Mucosa of rectum (tissue), 2 donors: ENCODE measurements at regions not wholly inside any gene's neighbourhood (a gene's known extent, or its start where the extent isn't known, plus 50 kb on each side); places are given as distances from the start of the nearest gene placed in this dataset.
"Not testable (repeated sequence)": the region's sequence is repeated elsewhere in the genome, so short reads cannot be mapped to it uniquely, and the experiment has no call there.

Experiments
- H3K27ac ChIP-seq, 2 donors: one replicate each; pipeline ENCODE4 v1.7.0; 2013; ENCODE audit warnings: inconsistent platforms in 2 of 2, low read depth in 2 of 2, low read length in 2 of 2
- H3K27me3 ChIP-seq, 2 donors: one replicate each; pipeline ENCODE4 v1.7.0; 2013; ENCODE audit warnings: low read length in 2 of 2; ENCODE audit not compliant: control insufficient read depth in 2 of 2, insufficient read depth in 2 of 2
- H3K36me3 ChIP-seq, 2 donors: one replicate each; pipeline ENCODE4 v1.7.0; 2013; ENCODE audit warnings: low read length in 2 of 2; ENCODE audit not compliant: control insufficient read depth in 2 of 2, insufficient read depth in 2 of 2
- H3K4me1 ChIP-seq, 2 donors: one replicate each; pipeline ENCODE4 v1.7.0; 2013; ENCODE audit warnings: low read length in 2 of 2, mild to moderate bottlenecking in 1 of 2; ENCODE audit not compliant: control insufficient read depth in 2 of 2, insufficient read depth in 2 of 2
- H3K4me3 ChIP-seq, 2 donors: one replicate each; pipeline ENCODE4 v1.7.0; 2013; ENCODE audit warnings: low read length in 2 of 2
- H3K9ac ChIP-seq, 2 donors: one replicate each; pipeline ENCODE4 v1.7.0; 2013; ENCODE audit warnings: low read length in 2 of 2, low read depth in 1 of 2, mild to moderate bottlenecking in 1 of 2
- H3K9me3 ChIP-seq, 2 donors: one replicate each; pipeline ENCODE4 v1.7.0; 2013; ENCODE audit warnings: low read length in 2 of 2; ENCODE audit not compliant: control insufficient read depth in 2 of 2
- donor health status: healthy.
- donor health status: Normal muscosa, but diverticular disease.

DNA sequence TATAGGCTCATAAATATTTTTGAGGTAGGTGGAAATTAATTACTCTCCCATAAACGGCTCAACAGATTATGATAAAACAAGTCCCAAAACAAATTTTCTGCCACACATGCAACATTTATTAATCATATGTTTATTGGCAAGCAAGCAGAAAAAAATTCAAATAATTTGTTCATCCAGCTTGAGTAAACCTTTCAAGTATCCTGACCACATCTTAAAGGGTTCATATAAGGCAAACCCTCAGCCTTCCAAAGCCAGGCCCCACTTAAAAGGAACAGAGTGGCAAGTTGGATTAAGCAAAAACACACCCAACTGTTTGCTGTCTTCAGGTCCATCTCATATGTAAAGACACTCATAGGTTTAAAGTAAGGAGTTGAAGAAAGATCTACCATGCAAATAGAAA lies 1042.3 kb downstream of the DIPK2A start:
- H3K9ac ChIP-seq = no peak overlapping the region
- no peaks in the 10 kb centered on the region for H3K9me3 ChIP-seq
- H3K27me3 ChIP-seq = no peaks in the 10 kb centered on the region
- no peak overlapping the region for H3K4me3 ChIP-seq
- no peak overlapping the region for H3K27ac ChIP-seq
- no peaks in the 10 kb centered on the region for H3K36me3 ChIP-seq
- H3K4me1 ChIP-seq = no peaks in the 10 kb centered on the region

DNA sequence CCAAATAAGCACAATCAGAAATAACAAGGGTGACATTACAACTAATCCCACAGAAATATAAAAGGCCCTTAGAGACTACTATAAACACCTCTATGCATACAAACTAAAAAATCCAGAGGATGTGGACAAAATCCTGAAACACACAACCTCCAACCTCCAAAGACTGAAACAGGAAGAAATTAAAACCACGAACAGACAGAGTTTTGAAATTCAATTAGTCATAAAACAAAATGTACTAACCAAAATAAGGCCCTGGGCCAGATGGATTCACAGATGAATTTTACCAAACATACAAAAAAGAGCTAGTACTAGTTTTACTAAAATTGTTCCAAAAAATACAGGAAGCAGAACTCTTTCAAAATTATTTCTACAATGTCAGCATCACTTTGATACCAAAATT lies 1043.6 kb downstream of the DIPK2A start:
- Histone ChIP-seq H3K9me3 (no peaks in the 10 kb centered on the region), H3K27ac (no peak overlapping the region), H3K9ac (no peak overlapping the region), H3K4me1 (no peaks in the 10 kb centered on the region), H3K27me3 (no peaks in the 10 kb centered on the region), H3K4me3 (no peak overlapping the region), H3K36me3 (no peaks in the 10 kb centered on the region)

DNA sequence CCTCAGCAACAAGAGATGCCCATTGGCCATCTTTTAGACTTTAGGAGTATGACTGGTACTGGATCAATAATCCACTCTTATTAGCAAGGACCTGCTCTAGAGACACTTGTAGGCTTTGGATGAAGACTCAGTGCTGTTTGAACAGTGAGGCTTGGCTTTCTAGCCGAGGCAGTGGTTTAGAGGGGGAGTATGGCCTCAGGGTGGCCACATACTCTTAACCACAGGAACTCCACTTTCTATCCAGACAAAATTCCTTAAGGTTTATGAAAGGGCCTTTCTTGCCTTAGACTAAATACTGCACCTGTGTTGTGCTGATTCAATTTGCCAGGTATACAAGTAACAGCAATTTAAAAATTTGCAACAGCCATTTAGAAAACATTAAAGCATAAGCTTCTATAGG lies 1046.3 kb downstream of the DIPK2A start:
- Histone ChIP-seq H3K4me1 (no peaks in the 10 kb centered on the region), H3K9me3 (no peaks in the 10 kb centered on the region), H3K27me3 (no peaks in the 10 kb centered on the region), H3K9ac (no peak overlapping the region), H3K27ac (no peak overlapping the region), H3K36me3 (no peaks in the 10 kb centered on the region), H3K4me3 (no peak overlapping the region)

DNA sequence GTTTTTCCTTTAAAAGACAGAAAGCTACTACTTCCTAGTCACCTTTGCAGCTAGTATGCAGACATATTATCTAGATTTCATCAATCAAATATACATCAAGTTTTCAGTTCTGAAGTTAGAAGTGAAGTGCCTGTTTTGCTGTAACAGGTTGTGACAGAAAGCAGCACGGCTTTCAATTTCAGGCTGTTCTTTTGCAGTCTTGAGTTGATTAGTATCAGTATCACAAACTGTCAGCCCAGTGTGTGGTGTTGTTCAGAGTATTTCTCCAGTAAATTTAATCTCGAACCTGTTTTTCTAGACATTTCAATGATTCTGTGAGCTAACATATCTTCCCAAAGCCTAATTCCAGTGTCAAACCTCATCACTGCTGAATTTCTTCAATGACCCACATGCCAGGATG lies 1050.8 kb downstream of the DIPK2A start:
- H3K9ac ChIP-seq = no peak overlapping the region
- H3K4me3 ChIP-seq = no peak overlapping the region
- H3K9me3 ChIP-seq = no peaks in the 10 kb centered on the region
- no peak overlapping the region for H3K27ac ChIP-seq
- no peaks in the 10 kb centered on the region for H3K36me3 ChIP-seq
- no peaks in the 10 kb centered on the region for H3K27me3 ChIP-seq
- no peaks in the 10 kb centered on the region for H3K4me1 ChIP-seq

DNA sequence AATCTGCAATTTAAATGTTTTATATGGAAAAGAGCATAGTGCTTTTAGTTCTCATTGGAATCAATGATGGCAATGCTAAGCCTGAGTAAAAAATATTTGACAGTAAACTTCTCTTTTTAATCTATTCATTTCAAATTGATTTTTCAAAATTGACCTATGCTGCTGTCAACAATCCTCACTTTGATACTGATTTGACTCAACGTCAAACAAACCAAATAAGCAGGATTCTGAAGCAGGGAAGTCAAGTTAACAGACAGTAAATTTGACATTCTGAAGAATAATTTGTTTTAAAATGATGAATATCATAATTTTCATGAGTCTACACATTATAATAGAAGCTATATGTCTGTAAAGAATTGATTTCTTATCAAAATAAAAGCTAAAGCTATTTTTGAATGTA lies 1053.1 kb downstream of the DIPK2A start:
- no peak overlapping the region for H3K9ac ChIP-seq
- no peaks in the 10 kb centered on the region for H3K27me3 ChIP-seq

DNA sequence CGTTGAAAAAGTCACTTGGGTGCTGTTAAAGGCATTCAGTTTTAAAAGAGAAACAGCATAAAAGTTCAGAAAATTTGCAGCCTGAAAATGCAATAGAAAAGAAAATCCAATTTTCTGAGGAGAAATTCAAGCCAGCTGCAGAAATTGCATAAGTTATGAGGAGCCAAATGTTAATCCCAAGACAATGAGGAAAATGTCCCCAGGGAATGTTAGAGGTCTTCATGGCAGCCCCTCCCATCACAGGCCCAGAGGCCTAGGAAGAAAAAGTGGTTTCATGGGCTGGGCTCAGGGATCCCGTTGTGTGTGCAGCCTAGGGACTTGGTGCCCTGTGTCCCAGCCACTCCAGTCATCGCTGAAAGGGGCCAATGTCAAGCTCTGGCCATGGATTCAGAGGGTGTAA lies 1055.6 kb downstream of the DIPK2A start:
- not testable (repeated sequence) for H3K9ac ChIP-seq, H3K27ac ChIP-seq, H3K36me3 ChIP-seq, H3K27me3 ChIP-seq, H3K4me1 ChIP-seq, H3K9me3 ChIP-seq, H3K4me3 ChIP-seq

More for the DNA sequence above, 1053.1 kb downstream of the DIPK2A start:
- Histone ChIP-seq H3K9me3 (no peaks in the 10 kb centered on the region), H3K27ac (no peak overlapping the region), H3K36me3 (no peaks in the 10 kb centered on the region), H3K4me1 (no peaks in the 10 kb centered on the region), H3K4me3 (no peak overlapping the region)

DNA sequence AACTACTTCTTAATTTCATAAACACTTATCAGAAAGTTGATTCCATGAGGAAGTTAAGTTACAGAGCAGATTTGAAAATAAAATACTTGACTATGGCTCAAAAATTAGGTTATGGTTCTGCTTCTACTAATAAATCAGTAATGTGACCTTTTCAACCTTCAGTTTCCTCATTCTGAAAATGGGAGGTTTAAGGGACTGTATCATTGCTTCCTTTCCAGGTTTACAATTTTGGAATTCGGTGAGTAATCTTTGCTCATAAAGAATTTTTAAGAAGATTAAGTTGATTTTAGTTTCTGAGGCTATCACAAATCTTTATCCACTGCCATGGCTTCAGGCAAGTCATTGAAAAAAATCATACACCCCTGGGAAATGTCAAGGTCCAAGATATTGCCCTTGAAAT lies 1061.2 kb downstream of the DIPK2A start:
- H3K4me3 ChIP-seq = no peak overlapping the region
- H3K4me1 ChIP-seq = no peaks in the 10 kb centered on the region
- no peak overlapping the region for H3K27ac ChIP-seq
- H3K27me3 ChIP-seq = no peaks in the 10 kb centered on the region
- no peak overlapping the region for H3K9ac ChIP-seq
- H3K9me3 ChIP-seq = no peaks in the 10 kb centered on the region
- H3K36me3 ChIP-seq = no peaks in the 10 kb centered on the region

DNA sequence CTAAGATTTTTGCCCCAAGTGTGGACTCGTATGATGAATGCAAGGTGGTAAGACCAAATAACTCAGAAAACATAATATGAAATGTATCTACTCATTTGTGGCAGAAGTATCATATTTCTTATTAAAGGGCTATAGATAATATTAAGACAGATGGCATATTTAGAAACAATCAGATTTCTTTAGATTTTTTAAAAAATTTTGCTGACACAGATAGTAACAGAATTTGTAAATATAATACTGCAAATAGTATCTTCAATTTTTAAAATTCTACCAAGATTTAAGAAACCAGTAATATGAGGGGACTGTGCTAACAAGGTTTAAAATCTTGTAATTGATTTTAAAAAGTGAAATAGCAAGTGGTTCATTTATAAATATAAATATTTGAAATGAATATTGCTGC lies 1064.1 kb downstream of the DIPK2A start:
- no peak overlapping the region for H3K27ac ChIP-seq
- no peaks in the 10 kb centered on the region for H3K36me3 ChIP-seq
- H3K27me3 ChIP-seq = no peaks in the 10 kb centered on the region
- no peak overlapping the region for H3K4me3 ChIP-seq
- H3K9ac ChIP-seq = no peak overlapping the region
- no peaks in the 10 kb centered on the region for H3K9me3 ChIP-seq
- H3K4me1 ChIP-seq = no peaks in the 10 kb centered on the region

DNA sequence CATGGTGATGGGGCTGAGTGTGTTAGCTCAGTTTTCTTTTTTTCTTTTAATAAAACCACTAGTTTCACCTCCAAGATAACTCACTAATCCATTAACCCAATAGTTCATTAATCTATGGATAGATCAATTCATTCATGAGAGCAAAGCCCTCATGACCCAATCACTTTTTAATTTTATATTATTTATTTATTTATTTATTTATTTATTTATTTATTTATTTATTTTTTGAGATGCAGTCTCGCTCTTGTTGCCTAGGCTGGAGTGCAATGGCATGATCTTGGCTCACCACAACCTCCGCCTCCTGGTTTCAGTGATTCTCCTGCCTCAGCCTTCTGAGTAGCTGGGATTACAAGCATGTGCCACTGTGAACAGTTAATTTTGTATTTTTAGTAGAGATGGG lies 1082.4 kb downstream of the DIPK2A start:
- H3K27me3 ChIP-seq, H3K4me3 ChIP-seq, H3K9me3 ChIP-seq, H3K9ac ChIP-seq, H3K27ac ChIP-seq, H3K36me3 ChIP-seq, H3K4me1 ChIP-seq: not testable (repeated sequence)

DNA sequence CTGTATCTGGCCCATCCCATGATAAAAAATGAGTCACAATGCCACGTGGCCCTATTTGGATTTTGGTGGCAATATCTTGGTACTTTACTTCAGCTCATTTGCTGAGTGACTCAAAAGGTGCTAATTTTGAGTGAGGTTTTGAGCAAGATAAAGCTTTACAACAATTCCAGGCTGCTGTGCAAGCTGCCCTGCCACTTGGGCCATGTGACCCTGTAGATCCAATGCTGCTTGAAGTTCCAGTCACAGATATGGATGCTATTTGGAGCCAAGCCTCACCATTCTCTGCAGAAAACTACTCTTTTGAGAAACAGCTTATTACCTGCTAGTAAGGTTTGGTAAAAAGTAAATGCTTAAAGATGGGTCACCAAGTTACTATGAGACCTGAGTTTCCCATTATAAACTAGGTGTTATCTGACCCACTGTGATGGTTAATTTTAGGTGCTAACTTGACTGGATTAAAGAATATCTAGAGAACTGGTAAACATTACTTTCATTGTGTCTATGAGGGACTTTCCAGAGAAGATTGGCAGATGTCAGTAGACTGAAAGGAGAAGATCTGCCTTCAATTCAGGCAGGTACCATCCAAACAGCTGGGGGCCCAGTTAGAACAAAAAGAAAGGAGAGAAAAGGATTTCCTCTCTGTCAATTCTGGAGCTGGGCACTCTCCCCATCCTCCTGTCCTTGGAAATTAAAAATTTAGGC lies 1083.9 kb downstream of the DIPK2A start:
- no peak overlapping the region for H3K27ac ChIP-seq
- H3K36me3 ChIP-seq = no peaks in the 10 kb centered on the region
- H3K9me3 ChIP-seq = no peaks in the 10 kb centered on the region

DNA sequence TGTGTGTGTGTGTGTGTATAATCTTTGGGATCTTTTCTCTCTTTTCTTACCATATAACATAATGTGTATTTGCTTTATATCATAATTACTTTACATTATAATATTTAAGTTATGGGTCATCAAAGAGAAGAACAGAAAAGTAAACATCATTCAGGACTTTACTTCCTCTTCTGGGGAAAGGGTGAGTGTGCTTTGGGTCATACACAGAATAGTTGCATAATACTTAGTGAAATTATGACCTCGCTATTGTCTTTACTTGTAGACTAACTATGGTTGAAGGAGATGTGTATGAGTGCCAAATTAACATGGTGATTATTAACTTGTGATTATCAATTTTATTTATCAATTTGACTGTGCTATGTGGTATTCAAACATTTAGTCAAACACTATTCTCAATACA lies 1086.9 kb downstream of the DIPK2A start:
- H3K27me3 ChIP-seq = no peaks in the 10 kb centered on the region
- no peaks in the 10 kb centered on the region for H3K36me3 ChIP-seq
- no peak overlapping the region for H3K27ac ChIP-seq
- H3K4me1 ChIP-seq = no peaks in the 10 kb centered on the region
- peaks cover 0 to 2% of the 10 kb centered on the region in 2 donors for H3K9me3 ChIP-seq
- no peak overlapping the region for H3K4me3 ChIP-seq
- no peak overlapping the region for H3K9ac ChIP-seq

More for the DNA sequence above, 1083.9 kb downstream of the DIPK2A start:
- H3K9ac ChIP-seq = no peak overlapping the region
- H3K27me3 ChIP-seq = no peaks in the 10 kb centered on the region
- H3K4me3 ChIP-seq = no peak overlapping the region
- no peaks in the 10 kb centered on the region for H3K4me1 ChIP-seq
